Type B pancreatic cell (in vitro differentiated cells): ENCODE measurements at regions not wholly inside any gene's neighbourhood (a gene's known extent, or its start where the extent isn't known, plus 50 kb on each side); places are given as distances from the start of the nearest gene placed in this dataset.

Source experiments
- DNase-seq: peaks from one replicate; pipeline ENCODE4 v3.0.0; 2021; ENCODE audit warnings: mixed read lengths; ENCODE audit not compliant: unreplicated experiment; ENCODE audit errors: extremely low spot score
- H3K27ac Mint-ChIP-seq: 2 replicates; pipeline ENCODE4 v1.8.0; 2021; ENCODE audit warnings: mild to moderate bottlenecking, mixed read lengths
- H3K27me3 Mint-ChIP-seq: 2 replicates; pipeline ENCODE4 v1.8.0; 2021; ENCODE audit warnings: mixed read lengths
- H3K36me3 Mint-ChIP-seq: 2 replicates; pipeline ENCODE4 v1.8.0; 2021; ENCODE audit warnings: mixed read lengths
- H3K4me1 Mint-ChIP-seq: one replicate; pipeline ENCODE4 v1.8.0; 2021; ENCODE audit warnings: mixed read lengths; ENCODE audit not compliant: unreplicated experiment
- H3K4me3 Mint-ChIP-seq: 2 replicates; pipeline ENCODE4 v1.8.0; 2021; ENCODE audit warnings: mild to moderate bottlenecking, mixed read lengths
- H3K9me3 Mint-ChIP-seq: 2 replicates; pipeline ENCODE4 v1.8.0; 2021; ENCODE audit warnings: mixed read lengths
- CTCF ChIP-seq: fragments of 200-600 bp; sonication (generic); conservative IDR thresholded peaks from 2 replicates; pipeline ENCODE4 v1.5.0; 2021; ENCODE audit warnings: antibody characterized with exemption, mild to moderate bottlenecking

GRCh38 chr6:85041376-85041775 is 277.0 kb upstream of the TBX18 start:
- Mint-ChIP-seq H3K27me3 (peaks cover 3% of the 10 kb centered on the region), H3K27ac (no peak overlapping the region), H3K4me3 (no peak overlapping the region), H3K4me1 (no peaks in the 10 kb centered on the region), H3K36me3 (no peaks in the 10 kb centered on the region), H3K9me3 (no peaks in the 10 kb centered on the region)
- TF ChIP-seq CTCF: no peak
- DNase-seq: no peak

DNA sequence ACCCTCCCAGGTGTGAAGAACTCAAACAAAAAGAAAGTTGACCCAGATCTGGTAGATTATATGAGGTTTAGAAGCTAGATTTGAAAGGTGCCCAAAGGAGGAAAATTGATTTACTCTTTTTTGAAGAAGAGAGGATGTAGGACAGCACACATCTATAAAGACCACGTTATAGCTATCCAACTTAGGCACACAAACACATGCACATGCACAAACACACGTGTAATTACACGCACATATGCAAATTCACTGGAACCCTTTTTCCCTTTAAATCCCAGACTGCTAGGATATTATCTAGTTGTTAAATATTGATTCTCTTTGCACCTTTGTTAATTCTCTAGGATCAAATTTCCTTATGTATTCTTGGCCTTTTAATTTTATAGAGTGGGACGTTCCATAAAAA is 272.8 kb upstream of the TBX18 start:
- no peak for TF ChIP-seq CTCF
- Mint-ChIP-seq H3K27me3 (peaks cover 3% of the 10 kb centered on the region), H3K4me3 (no peak overlapping the region), H3K27ac (no peak overlapping the region), H3K36me3 (no peaks in the 10 kb centered on the region), H3K9me3 (peaks cover 8% of the 10 kb centered on the region), H3K4me1 (no peaks in the 10 kb centered on the region)
- no peak for DNase-seq

- H3K27ac Mint-ChIP-seq: no peak overlapping the region
- no peaks in the 10 kb centered on the region for H3K36me3 Mint-ChIP-seq
- DNase-seq: no peak
- H3K27me3 Mint-ChIP-seq: no peaks in the 10 kb centered on the region
- TF ChIP-seq CTCF: no peak
- no peak overlapping the region for H3K4me3 Mint-ChIP-seq
- peaks cover 8% of the 10 kb centered on the region for H3K9me3 Mint-ChIP-seq
- H3K4me1 Mint-ChIP-seq: no peaks in the 10 kb centered on the region
These were observed 271.4 kb upstream of the TBX18 start for GRCh38 chr6:85035766-85036165.

DNA sequence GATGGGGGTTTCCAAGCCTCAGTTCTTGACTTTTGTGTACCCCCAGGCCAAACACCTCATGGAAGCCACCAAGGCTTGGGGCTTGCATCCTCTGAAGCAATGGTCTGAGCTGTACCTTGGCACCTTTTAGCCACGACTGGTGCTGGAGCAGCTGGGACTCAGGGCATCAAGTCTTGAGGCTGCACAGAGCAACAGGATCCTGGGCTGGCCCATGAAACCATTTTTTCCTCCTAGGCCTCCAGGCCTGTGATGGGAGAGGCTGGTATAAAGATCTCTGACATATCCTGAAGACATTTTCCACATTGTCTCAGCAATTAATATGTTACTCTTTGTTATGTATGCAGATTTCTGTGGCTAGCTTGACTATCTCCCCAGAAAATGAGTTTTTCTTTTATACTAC is 269.1 kb upstream of the TBX18 start:
- Mint-ChIP-seq H3K36me3 (no peaks in the 10 kb centered on the region), H3K9me3 (peaks cover 10% of the 10 kb centered on the region), H3K4me1 (no peaks in the 10 kb centered on the region), H3K27me3 (no peaks in the 10 kb centered on the region), H3K27ac (no peak overlapping the region), H3K4me3 (no peak overlapping the region)
- TF ChIP-seq CTCF: no peak
- no peak for DNase-seq

GRCh38 chr6:85026021-85026420 is 261.6 kb upstream of the TBX18 start:
- Mint-ChIP-seq H3K9me3 (peaks cover 6% of the 10 kb centered on the region), H3K4me3 (no peak overlapping the region), H3K4me1 (no peaks in the 10 kb centered on the region), H3K27me3 (no peaks in the 10 kb centered on the region), H3K36me3 (no peaks in the 10 kb centered on the region), H3K27ac (no peak overlapping the region)
- DNase-seq: no peak
- TF ChIP-seq CTCF: no peak

- TF ChIP-seq CTCF: no peak
These were observed 259.3 kb upstream of the TBX18 start for GRCh38 chr6:85023721-85024120.

More at GRCh38 chr6:85023721-85024120, 259.3 kb upstream of the TBX18 start:
- H3K4me1 Mint-ChIP-seq: no peaks in the 10 kb centered on the region
- H3K27ac Mint-ChIP-seq: no peak overlapping the region
- peaks cover 3% of the 10 kb centered on the region for H3K27me3 Mint-ChIP-seq
- no peak overlapping the region for H3K4me3 Mint-ChIP-seq
- DNase-seq: no peak
- H3K36me3 Mint-ChIP-seq: no peaks in the 10 kb centered on the region
- H3K9me3 Mint-ChIP-seq: peaks cover 6% of the 10 kb centered on the region
